NCI-H1930 (cell line): ENCODE measurements at regions not wholly inside any gene's neighbourhood (a gene's known extent, or its start where the extent isn't known, plus 50 kb on each side); places are given as distances from the start of the nearest gene placed in this dataset.
"Not testable (repeated sequence)": the region's sequence is repeated elsewhere in the genome, so short reads cannot be mapped to it uniquely, and the experiment has no call there.

Source experiments
- DNase-seq, 2 experiments: peaks; one replicate each; lab custom pipeline; 2025; lab: John Stamatoyannopoulos, UW

DNA sequence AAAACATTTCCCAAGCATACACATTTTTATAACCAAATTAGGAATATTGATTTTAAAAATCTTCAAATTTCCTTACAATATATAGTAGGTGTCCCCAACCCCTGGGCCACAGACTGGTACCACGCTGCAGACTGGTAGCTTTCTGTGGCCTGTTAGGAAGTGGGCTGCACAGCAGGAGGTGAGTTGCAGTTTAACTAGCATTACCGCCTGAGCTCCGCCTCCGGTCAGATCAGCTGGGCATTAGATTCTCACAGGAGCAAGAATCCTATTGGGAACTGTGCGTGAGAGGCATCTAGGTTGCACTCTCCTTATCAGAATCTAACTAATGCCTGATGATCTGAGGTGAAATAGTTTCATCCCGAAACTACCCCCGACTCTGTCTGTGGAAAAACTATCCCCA lies 62.1 kb downstream of the ZWINT start:
- no peak for DNase-seq

DNA sequence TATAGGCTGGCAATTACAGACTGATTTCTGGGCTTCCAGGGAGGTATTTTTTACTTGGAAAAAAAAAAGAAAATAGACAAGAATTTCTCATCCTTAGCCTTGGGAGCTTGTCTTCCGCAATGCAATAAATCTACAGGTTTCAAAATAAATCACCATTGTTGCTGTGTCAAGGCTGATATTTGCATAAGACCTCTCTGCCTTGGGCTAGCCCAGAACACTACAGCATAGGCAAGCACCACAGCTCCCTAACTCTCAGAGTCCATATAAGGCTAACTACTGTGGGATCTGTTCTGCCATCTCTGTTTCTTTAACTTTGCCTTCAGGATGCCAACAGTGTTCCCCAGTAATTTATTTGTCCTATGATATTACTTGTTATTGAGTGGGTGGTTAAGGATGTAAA lies 64.4 kb downstream of the ZWINT start:
- DNase-seq, result no peak

DNA sequence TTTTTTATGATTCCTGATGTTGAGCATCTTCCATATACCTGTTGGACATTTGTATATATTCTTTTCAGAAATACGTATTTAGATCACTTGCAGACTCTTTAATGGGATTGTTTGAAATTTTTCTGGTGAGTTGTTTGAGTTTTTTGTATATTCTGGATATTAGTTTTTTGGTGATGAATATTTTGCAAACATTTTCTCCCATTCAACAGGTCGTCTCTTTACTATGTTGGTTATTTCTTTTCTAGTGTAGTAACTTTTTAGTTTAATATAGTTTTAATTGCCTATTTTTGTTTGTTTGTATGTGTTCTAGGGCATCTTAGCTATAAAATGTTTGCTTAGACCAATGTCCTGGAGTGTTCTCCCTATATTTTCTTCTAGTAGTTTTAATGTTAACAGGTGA lies 72.7 kb downstream of the ZWINT start:
- DNase-seq, result no peak

DNA sequence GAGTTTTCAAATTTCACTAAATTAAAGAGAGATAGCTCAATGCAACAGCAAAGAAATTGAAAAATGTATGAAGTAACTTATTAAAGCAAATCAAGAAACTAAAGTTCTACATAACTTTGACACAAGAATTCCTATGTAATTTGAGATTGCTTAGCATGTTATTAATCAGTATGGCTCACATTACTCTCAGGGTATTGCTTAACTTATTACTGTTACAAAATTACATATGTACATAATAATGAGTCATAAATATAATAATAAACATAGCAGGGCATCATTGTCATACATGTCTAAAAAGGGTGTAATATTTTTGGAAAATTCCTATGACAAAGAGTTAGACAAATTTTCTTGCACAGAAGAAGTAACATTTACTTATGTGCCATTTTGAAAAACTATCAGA lies 75.0 kb downstream of the ZWINT start:
- DNase-seq, result no peak

DNA sequence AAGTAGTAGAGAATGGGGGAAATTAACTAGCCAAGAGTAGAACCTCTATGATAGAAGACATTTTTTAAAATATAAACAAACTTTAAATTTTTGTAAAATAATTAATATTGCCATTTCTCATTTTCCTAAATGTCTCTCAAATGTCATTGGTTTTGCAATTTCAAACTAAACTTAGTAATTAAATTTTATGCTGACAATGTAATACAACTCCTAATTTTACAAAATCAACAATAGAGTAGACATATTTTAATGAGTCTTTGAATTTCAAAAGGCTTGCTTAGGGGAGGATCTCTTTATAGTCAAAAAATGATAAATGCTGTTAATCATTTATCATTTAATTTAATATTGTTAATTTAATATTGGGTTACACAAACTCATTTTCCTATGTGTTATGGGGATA lies 81.8 kb downstream of the ZWINT start:
- no peak for DNase-seq

DNA sequence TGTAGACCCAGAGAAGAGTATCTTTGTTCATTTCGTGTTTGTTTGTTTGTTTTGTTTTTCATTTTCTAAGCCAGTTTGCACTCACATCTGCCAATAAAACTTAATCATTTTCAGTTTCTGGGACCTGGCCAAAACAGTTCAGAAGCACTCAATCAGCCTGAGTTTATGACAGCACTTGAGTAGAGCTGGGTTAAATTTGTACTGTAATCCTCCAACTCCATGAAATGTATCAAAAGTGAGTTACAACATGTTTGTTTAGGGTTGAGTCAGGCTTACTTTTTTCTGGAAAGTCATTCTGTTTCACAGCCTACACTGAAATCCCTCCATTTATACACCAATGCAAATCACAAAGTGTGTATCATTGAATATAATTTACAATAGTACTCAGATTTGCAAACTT lies 91.9 kb downstream of the ZWINT start:
- no peak for DNase-seq

DNA sequence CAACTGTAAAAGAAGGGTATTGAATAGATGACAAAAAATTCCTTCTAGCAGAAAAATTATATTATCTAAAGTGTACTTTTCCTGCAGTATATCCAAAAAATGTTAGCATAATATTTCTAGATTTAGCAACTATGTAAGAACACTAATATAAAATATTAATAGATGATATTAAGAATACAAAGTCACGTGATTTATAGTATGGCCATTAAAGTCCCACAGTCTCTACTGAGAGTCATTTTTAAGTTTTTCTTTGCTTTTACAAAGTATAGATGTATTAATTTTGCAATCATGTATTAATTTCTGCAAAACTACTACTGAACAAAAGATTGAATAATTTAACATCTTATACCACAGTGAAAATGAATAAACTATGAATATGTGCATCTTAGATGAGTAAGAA lies 94.9 kb downstream of the ZWINT start:
- no peak for DNase-seq

DNA sequence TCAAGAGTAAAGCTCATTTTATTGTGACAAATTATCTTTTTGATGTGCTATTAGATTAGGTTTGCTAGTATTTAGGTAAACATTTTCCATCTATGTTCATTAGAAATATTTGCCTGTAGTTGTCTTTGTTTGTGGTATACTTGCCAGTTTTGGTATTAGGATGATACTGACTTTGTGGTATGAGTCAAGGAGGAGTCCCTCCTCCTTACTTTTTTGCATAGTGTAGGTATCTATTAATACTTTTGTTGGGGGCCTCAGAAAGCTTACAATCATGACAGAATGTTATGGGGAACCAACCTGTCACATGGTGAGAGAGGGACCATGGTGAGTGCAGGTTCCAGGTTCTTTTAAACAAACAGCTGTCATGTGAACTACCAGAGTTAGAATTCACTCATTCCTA lies 102.1 kb downstream of the ZWINT start:
- DNase-seq, result no peak

DNA sequence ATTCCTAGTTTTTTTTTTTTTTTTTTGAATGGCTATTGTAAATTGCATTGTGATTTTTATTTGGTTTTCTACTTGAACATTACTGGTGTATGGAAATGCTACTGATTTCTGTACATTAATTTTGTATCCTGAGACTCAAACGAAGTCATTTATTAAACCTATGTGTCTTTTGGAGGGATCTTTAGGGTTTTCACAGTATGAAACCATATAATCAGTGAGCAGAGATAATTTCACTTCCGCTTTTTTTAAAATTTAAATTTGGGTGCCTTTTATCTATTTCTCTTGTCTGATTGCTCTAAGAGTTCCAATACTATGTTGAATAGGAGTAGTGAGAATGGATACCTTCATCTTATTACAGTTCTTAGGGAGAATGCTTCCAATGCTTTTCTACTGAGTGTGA lies 102.7 kb downstream of the ZWINT start:
- DNase-seq, result no peak

DNA sequence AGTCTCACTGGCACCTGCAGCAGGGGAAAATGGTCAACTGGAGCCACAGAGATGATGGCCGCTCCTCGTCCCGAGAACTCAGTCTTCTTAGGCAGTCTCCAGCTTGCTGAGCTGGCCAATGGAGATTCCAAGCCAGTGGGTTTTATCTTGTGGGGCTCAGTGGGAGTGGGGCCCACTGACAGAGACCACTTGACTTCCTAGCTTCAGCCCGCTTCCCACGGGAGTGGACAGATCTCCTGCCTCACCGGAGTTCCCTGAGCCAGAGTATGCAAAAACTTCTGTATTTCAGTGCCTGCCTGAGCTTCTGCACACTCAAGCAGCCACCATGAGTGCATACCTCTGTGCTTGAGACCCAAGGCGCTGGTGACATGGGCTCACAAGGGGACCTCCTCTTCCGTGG lies 105.8 kb downstream of the ZWINT start:
- DNase-seq, result no peak

DNA sequence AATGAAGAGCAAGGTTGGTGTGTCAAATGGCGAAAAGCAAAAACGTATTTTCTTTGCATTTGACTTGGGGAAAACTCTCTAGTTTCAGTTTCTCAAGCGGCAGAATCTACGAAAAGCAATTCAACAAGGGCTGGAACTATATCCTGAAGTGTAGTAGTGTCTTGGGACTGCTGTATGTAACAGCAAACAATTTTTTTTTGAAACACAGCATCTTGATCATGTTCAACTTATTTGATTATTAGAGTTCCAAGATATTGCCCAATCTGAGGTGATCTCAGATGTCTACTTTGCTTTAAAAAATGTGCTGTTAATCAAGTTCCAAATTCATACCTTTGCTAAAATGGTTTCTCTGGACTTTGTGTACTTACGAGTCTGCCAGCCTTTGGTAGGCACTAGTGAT lies 120.6 kb downstream of the ZWINT start:
- DNase-seq, result no peak

DNA sequence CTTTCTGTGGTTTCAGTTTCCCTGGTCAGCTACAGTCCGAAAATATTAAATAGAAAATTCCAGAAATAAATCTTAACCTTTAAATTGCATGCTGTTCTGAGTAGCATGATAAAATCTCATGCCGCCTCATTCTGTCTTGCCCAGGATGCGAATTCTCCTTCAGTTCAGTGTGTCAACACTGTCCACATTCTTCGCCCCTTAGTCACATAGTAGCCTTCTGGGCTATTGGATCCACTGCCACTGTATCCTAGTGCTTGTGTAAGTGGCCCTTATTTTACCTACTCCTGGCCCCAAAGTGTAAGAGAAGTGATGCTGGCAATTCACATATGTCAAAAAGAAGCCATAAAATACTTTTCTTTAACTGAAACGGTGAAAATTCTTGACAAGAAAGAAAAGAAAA lies 129.6 kb downstream of the ZWINT start:
- DNase-seq, result no peak

DNA sequence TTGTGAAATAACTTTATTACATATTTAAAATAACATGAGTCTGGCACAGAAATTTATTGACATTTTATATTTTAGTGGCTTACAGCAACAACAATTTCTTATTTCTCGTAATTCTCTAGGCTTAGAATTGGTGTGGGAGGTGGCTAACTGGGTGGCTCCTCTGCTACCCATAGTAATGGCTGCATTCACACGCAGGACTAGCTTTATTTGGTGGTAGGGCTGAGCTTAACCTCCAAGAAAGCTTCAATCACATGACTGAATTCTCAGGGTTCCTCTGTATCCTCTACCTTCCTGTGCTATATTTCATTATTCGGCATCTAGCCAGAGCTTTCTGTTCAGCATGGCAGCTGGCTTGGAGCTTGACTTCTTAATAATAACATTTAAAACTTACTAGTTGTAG lies 138.8 kb downstream of the ZWINT start:
- no peak for DNase-seq

DNA sequence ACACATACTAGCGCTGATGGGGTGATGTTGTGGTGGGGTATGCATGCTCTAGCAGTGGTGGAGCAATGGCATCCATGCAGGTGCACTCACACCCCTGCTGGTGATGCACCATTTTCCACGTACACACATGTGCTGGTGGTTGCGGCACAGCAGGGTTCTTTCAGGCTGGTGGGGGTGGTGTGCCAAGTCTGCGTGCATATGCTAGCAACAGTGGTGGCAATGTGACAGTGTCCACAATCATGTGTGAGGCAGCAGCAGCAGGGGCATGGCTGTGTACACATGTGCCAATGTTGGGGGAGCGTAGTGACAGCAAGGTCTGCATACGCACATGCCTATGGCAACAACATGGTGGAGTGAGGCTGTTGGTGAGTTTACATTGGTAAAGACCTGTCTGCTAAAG lies 148.1 kb downstream of the ZWINT start:
- no peak for DNase-seq

DNA sequence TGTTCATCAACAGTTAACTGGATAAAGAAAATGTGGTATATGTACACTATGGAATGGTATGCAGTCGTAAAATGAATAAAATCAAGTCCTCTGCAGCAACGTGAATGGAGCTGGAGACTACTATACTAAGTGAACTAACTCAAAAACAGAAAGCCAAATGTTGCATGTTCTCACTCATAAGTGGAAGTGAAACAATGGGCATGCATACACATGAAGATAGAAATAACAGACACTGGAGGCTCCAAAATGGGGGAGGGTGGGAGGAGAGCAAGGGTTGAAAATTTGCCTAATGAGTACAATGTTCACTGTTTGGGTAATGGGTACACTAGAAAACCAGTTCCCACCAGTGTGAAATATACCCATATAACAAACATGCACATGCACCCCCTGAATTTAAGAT lies 179.5 kb downstream of the ZWINT start:
- DNase-seq, result no peak

DNA sequence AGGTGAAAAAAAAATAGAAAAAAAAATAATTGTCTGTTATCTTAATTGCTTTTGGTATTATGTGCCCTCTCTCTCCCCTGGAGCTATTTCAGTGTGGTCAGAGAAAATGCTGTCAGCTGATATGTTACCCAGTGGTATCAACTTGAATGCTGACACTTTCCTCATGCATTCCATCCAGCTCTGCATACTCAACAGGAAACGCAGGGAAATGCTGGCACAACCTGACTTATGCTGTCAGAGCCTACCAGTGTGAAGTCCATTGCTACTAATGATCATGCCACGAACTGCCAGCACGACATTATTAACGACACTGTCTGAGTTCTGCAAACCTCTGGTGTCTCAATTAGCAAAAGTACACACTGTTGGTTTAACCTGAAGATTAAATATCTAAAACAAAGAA lies 182.8 kb downstream of the ZWINT start:
- no peak for DNase-seq

DNA sequence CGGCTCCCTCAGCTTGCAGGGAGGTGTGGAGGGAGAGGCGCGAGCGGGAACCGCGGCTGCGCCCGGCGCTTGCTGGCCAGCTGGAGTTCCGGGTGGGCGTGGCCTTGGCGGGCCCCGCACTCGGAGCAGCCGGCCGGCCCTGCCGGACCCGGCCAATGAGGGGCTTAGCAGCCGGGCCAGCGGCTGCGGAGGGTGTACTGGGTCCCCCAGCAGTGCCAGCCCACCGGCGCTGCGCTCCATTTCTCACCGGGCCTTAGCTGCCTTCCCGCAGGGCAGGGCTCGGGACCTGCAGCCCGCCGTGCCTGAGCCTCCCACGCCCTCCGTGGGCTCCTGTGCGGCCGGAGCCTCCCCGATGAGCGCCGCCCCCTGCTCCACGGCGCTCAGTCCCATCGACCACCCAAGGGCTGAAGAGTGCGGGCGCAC lies 206.0 kb downstream of the ZWINT start:
- not testable (repeated sequence) for DNase-seq

DNA sequence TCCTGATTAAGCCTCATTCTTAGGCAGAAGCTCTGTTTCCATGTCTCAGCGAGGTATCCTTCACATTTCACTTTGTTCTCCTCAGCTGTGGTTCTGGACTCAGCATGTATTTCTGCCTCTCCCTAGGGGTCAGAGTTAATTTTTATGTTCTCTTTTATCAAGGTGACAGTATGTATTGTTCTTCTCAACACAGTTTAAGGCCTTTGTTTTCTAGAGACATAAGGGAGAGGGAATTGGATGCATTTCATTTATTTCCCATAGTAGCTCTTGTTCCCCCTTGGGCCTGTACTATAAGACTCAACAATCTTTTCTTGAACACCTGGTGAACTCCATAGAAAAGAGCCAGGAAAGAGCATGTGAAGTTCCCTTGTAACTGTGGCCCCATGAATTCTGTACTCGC lies 214.3 kb downstream of the ZWINT start:
- DNase-seq, result no peak

DNA sequence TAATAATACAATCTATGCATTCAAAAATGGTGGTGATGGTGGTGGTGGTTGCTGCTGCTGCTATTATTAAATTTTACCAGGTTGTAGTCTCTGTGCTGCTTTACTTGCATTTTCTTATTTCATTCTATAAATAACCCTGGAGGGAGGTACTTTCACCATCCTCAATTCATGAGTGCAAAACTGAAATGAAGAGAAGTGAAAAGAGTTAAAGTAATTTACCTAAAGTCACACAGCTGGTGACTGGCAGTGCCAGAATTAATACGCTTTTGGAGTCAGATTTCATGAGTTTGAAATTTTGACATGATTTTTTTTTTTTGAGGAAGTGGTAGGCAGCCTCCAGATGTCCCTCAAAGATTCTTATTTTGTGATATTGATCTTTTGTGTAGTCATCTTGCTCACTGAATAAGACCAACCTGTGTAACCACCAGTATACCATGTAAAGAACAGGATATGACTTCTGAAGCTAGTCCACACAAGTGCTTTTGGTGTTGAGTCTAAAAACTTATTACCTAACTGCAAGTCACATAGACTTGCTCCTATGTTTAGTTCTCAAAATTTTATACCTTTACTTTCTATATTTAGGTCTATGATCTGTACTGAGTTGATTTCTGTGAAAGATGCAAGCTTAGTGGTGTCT lies 218.8 kb downstream of the ZWINT start:
- DNase-seq, result no peak

DNA sequence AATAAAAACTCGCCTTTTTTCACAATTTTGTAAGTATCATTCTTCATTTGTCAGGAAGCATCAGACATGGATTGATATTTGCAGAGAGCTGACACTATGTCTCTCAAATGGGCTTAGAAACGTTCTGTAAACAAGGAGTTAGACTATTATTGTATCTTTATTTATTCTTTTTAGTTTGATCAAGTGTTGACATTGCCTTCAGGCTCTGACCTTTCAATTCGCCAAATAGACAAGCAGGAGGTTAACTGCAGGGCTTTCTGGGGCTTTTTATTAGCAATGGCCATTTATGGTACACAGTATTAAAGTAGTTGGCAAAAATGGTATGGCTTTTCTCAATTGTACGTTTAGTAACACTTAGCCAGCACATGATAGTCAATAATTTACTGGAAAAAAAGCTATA lies 221.7 kb downstream of the ZWINT start:
- peak; percentile 18 to 53 for DNase-seq

DNA sequence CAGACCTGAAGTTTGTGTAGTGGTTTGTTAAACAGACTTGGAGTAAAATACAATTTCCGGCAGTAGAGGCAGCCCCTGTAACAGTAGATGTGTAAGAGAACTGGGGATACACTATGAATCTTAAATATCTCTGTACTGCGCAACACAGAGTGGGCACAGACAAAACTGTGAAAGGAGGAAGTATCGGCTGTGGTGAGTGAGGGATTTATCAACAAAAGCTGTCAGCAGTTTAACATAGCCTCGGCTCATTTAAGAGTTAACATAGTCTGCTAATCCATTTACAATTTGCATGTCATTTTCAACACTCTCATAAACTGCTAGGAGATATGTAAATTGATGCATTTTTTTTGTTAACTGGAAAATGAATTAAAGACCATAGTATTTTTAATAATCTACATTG lies 225.2 kb downstream of the ZWINT start:
- DNase-seq, result no peak

DNA sequence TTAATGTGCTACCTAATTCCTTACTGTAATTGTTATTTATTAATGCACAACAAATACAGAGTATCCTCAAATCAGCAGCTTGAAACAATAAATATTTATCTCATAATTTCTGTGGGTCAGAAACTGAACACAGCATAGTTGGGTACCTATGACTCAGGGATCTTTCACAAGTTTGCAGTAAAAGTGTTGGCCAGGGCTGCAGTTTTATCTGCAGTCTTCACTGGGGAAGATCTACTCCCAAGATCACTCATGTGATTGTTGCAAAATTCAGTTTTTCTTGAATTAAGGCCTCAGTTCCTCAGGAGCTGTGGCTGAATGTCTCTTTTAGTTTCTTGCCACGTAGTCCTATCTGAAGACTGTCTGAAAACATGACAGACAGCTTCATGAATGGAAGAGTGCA lies 237.8 kb downstream of the ZWINT start:
- DNase-seq, result no peak

DNA sequence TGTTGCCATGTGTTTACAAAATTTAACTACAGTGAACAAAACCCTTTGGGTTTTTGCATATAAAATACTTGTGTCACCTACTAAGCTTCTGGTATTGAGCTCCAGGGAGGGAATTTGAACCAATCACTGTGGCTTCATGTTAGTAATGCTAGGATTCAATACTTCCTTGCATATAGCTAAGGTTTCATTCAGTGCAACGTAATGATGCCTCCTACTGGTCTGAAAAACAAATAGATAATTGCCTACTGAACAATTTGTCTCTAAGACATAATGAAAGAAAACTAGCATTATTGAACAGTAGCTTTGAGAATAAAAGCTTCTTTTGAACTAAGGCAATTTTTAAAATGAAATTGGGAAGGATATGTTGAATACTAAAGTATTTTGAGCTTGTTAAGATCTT lies 244.4 kb downstream of the ZWINT start:
- no peak for DNase-seq

DNA sequence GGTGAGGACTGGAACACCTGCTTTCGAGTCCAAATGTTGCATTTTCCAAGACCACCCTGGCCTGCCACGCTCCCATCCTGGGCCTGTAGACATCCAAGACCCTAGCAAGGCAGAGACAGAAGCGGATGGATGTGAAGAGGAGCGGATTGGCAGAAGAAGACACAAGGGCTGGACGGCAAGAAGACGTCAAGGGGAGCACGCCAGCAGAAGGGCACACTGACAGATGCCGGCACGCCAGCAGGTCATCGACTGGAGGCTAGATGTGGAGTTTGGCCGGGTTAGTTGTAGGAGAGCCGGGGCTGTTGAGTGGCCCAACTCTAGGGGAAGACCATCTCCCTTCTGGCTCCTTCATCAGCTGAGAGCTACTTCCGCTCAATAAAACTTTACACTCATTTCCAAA lies 251.6 kb downstream of the ZWINT start:
- no peak for DNase-seq

DNA sequence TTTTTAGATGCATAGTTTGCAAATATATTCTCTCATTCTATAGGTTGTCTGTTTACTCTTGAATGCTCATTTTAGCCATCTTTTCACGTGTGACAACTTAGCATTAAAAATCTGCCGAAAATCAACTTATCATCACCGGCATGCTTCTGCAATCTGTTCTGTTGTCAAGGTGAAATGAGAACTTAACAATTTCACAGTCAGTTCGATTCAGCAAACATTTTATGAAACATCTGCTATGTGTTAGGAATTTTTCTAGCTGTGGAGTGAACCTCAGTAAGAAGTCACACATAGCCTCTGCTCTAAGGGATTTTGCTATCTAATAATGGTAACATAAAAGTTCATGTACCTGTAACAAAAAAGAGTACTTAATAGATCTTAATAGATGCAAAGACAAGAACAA lies 256.1 kb downstream of the ZWINT start:
- DNase-seq, result no peak
